Stimulated activated CD8-positive, alpha-beta memory T cell treated with anti-CD3 and anti-CD28 coated beads, Interleukin-7, amount 100 ng/mL, for 4 hours (primary cell): ENCODE measurements at regions not wholly inside any gene's neighbourhood (a gene's known extent, or its start where the extent isn't known, plus 50 kb on each side); places are given as distances from the start of the nearest gene placed in this dataset.

Experiments
- DNase-seq, 2 donors: peaks; one replicate each; pipeline ENCODE4 v3.0.0-alpha.2; 2020; ENCODE audit warnings: low read depth in 2 of 2

GRCh38 chr2:147553775-147554271 is 291.0 kb upstream of the ACVR2A start:
- no peak for DNase-seq

- DNase-seq, result no peak
Measured at GRCh38 chr2:147550995-147551731, 293.7 kb upstream of the ACVR2A start.

GRCh38 chr2:147549054-147549453 is 295.8 kb upstream of the ACVR2A start:
- DNase-seq, result no peak

- DNase-seq, result no peak
Measured at GRCh38 chr2:147548451-147548850, 296.4 kb upstream of the ACVR2A start.

- DNase-seq, result no peak
Measured at GRCh38 chr2:147547440-147547839, 297.4 kb upstream of the ACVR2A start.

- DNase-seq, result no peak
Measured at GRCh38 chr2:147546109-147546508, 298.7 kb upstream of the ACVR2A start.

- DNase-seq, result no peak
Measured at GRCh38 chr2:147543056-147543455, 301.8 kb upstream of the ACVR2A start.

GRCh38 chr2:147542351-147542750 is 302.5 kb upstream of the ACVR2A start:
- no peak for DNase-seq

GRCh38 chr2:147541314-147541713 is 303.5 kb upstream of the ACVR2A start:
- DNase-seq, result no peak

- no peak for DNase-seq
Measured at GRCh38 chr2:147538821-147539220, 306.0 kb upstream of the ACVR2A start.

- DNase-seq, result no peak
Measured at GRCh38 chr2:147538088-147538487, 306.7 kb upstream of the ACVR2A start.

GRCh38 chr2:147531269-147531668 is 313.6 kb upstream of the ACVR2A start:
- DNase-seq, result no peak

- no peak for DNase-seq
Measured at GRCh38 chr2:147530033-147530432, 314.8 kb upstream of the ACVR2A start.

- no peak for DNase-seq
Measured at GRCh38 chr2:147525819-147526489, 318.9 kb upstream of the ACVR2A start.

GRCh38 chr2:147524912-147525311 is 319.9 kb upstream of the ACVR2A start:
- no peak for DNase-seq

- no peak for DNase-seq
Measured at GRCh38 chr2:147523415-147523814, 321.4 kb upstream of the ACVR2A start.

GRCh38 chr2:147521936-147522335 is 322.9 kb upstream of the ACVR2A start:
- DNase-seq, result no peak

- DNase-seq, result no peak
Measured at GRCh38 chr2:147520817-147521216, 324.0 kb upstream of the ACVR2A start.

- no peak for DNase-seq
Measured at GRCh38 chr2:147519178-147519577, 325.7 kb upstream of the ACVR2A start.

GRCh38 chr2:147515213-147515612 is 329.6 kb upstream of the ACVR2A start:
- DNase-seq, result no peak

GRCh38 chr2:147512206-147512605 is 332.6 kb upstream of the ACVR2A start:
- DNase-seq, result no peak

GRCh38 chr2:147511491-147511948 is 333.3 kb upstream of the ACVR2A start:
- DNase-seq, result no peak

- no peak for DNase-seq
Measured at GRCh38 chr2:147509821-147510220, 335.0 kb upstream of the ACVR2A start.
